PC-3 (cell line): ENCODE measurements at regions not wholly inside any gene's neighbourhood (a gene's known extent, or its start where the extent isn't known, plus 50 kb on each side); places are given as distances from the start of the nearest gene placed in this dataset.

ENCODE experiments used
- CTCF ChIP-seq: fragments of 300-600 bp; sonication (generic); conservative IDR thresholded peaks from 2 replicates; pipeline ENCODE4 v1.5.1; 2017; ENCODE audit warnings: antibody characterized with exemption, low read depth, mild to moderate bottlenecking, low read length
- EZH2 ChIP-seq: fragments of 300-600 bp; sonication (generic); IDR thresholded peaks from one replicate; pipeline ENCODE4 v1.6.1; 2017; ENCODE audit warnings: antibody characterized with exemption, mild to moderate bottlenecking, low read length; ENCODE audit not compliant: unreplicated experiment
- EZH2phosphoT487 ChIP-seq: fragments of 300-600 bp; sonication (generic); IDR thresholded peaks from 2 replicates; pipeline ENCODE4 v1.6.1; 2018; ENCODE audit warnings: mild to moderate bottlenecking, antibody characterized with exemption, low read length, borderline replicate concordance

GRCh38 chr1:60958001-60958400 lies 124.4 kb upstream of the NFIA start:
- TF ChIP-seq CTCF (no peak), EZH2 (no peak), EZH2phosphoT487 (no peak)
